Tibial nerve (tissue), 4 donors: ENCODE measurements at regions not wholly inside any gene's neighbourhood (a gene's known extent, or its start where the extent isn't known, plus 50 kb on each side); places are given as distances from the start of the nearest gene placed in this dataset.

ENCODE experiments used
- EP300 ChIP-seq, 2 donors: sonication (generic); formaldehyde crosslinking; IDR thresholded peaks; one replicate each; pipeline ENCODE4 v1.6.1; 2017; ENCODE audit warnings: antibody characterized with exemption in 2 of 2, mild to moderate bottlenecking in 1 of 2
- POLR2A ChIP-seq, 2 donors: fragments of 450-650 bp; IDR thresholded peaks; one replicate each; pipeline ENCODE4 v1.6.1; 2017; ENCODE audit warnings: antibody characterized with exemption in 2 of 2, mild to moderate bottlenecking in 2 of 2, moderate library complexity in 2 of 2
- TF ChIP-seq, protein P1 (sequence below), 5 experiments: fragments of 200-600 bp in 3 of 5; fragments of 450-650 bp in 2 of 5; sonication (generic) in 3 of 5; IDR thresholded peaks; one replicate each; pipeline ENCODE4 v1.5.1; 2016 to 2019; ENCODE audit warnings: antibody characterized with exemption in 5 of 5, mild to moderate bottlenecking in 3 of 5, moderate library complexity in 2 of 5

DNA sequence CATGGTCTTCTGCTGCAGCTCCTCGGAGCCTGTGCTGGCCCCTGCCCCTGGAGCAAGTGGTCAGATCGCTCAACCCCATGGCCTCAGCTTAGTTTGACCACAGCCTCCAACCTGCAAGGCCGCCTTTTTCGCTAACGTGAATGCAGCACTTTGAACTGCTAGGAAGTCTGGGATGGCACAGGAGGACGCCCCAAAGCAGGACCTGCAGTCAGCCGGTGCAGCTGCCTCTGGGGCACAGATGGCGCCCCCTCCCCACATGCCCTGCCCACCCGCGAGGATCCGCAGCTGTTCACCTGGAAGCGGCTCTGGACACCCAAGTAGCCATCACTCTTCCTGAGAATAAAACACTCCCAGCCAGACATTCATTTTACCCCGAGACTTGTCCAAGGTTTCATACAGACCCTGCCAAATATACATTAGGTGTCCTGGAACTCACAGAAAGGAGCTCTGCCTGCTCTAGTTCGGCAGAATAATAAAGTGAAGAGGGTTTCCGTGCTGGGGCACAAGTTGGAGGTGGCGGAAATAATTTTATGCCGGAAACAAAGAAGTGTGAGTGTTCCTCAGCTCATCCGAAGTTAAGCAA, 510.1 kb downstream of the EIPR1 start:
- TF ChIP-seq, protein P1, sequence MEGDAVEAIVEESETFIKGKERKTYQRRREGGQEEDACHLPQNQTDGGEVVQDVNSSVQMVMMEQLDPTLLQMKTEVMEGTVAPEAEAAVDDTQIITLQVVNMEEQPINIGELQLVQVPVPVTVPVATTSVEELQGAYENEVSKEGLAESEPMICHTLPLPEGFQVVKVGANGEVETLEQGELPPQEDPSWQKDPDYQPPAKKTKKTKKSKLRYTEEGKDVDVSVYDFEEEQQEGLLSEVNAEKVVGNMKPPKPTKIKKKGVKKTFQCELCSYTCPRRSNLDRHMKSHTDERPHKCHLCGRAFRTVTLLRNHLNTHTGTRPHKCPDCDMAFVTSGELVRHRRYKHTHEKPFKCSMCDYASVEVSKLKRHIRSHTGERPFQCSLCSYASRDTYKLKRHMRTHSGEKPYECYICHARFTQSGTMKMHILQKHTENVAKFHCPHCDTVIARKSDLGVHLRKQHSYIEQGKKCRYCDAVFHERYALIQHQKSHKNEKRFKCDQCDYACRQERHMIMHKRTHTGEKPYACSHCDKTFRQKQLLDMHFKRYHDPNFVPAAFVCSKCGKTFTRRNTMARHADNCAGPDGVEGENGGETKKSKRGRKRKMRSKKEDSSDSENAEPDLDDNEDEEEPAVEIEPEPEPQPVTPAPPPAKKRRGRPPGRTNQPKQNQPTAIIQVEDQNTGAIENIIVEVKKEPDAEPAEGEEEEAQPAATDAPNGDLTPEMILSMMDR (IDR thresholded peaks at IDR 0.05): no peak
- TF ChIP-seq EP300 (IDR thresholded peaks at IDR 0.05): no peak
- TF ChIP-seq POLR2A (IDR thresholded peaks at IDR 0.05): no peak
